Stimulated activated naive CD8-positive, alpha-beta T cell treated with anti-CD3 and anti-CD28 coated beads, Interleukin-15, Interleukin-2, amounts not matched to agents 100 U/mL and 50 U/mL, for 24 hours (primary cell): ENCODE measurements at regions not wholly inside any gene's neighbourhood (a gene's known extent, or its start where the extent isn't known, plus 50 kb on each side); places are given as distances from the start of the nearest gene placed in this dataset.
"Not testable (repeated sequence)": the region's sequence is repeated elsewhere in the genome, so short reads cannot be mapped to it uniquely, and the experiment has no call there.

ENCODE experiments used
- ATAC-seq: fragments of 150-1000 bp; cut with Tn5 transposase; one replicate; pipeline ENCODE4 v1.10.0; 2021
- DNase-seq: peaks from one replicate; pipeline ENCODE4 v3.0.0; 2021

DNA sequence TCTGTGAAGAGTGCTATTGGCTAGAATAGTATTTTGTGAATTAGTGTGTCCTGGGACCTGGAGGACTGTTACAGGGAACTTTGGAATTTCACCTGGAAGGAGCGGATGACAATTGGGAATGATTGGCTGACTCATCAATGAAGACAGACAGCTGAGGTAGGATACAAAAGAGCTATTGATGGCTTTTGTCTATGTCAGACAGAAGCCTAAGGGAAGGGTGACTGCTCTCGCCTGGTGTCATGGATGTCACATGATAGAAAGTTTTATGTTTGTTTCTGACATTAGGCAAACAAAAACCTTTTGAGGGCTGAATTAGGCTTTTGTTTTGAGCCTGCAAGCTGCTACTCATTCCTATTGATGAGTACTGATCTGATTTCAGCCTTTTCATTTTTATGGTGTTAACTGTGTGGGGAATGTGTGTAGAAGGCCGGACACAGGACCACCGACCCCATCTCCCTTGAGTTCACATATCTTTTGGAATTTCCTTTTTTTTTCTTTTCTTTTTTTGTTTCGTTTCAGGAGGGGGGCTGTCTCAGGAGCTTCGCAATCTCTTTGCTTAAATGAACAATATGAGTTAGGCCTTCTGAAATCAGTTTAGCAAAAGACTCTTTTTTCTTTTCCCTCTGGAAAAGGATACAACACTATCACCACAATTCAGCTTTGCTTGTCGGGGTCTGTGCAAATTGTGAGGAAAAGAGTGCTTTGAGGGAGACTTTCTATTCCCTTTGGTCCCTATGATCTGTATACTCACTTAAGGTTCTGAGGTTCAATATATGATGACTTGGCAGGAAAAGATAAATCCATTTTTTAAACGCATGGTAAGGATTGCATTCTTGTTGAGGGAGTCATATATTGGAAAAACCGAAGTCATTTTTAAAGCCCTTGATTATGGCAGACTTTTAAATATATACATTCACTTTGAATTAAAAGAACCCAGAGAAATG is 207.9 kb upstream of the FIGN start:
- DNase-seq (no peak), ATAC-seq (no peak)

DNA sequence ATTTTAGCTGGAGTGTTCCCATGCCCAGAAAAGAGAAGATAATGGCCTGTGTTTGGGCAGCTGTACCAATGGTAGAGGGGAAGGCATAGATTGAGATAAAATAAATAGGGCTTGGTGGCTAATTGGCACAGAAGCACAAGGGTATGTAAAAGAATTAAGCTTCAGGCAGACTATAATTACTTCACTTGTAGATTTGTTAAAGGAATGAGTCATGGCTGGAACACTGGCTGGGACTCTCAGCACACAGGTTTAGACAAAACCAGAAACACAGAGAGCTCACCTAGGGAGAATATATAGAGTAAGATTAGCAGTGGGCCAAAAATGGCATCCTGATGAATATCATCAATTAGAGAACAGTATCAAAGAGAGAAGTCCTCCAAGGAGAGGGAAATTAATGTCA is 198.3 kb upstream of the FIGN start:
- DNase-seq, result no peak
- no peak for ATAC-seq

DNA sequence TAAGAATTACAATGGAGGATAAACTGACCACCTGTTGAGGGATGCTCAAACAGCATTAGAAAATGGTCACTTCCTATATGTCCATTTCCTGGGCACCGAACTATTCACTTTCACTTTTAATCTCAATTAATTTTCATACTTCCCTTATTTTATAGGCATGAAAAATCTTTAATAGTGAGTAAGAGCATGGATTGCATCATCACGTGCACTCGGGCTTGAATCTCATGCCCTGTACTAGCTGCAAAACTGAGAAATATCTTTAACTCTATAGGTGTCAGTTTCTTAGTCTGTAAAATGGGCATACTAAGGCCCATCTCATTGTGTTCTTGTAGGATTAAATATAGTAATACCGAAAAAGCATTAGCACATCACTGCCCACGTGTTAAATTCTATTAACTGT is 183.9 kb upstream of the FIGN start:
- DNase-seq, result no peak
- no peak for ATAC-seq

DNA sequence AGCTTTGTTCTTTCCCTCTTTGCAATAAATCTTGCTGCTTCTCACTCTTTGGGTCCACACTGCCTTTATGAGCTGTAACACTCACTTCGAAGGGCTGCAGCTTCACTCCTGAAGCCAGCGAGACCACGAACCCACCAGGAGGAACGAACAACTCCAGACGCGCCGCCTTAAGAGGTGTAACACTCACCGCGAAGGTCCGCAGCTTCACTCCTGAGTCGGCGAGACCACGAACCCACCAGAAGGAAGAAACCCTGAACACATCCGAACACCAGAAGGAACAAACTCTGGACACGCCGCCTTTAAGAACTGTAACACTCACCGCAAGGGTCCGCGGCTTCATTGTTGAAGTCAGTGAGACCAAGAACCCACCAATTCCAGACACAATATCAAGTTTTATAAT is 178.7 kb upstream of the FIGN start:
- ATAC-seq, DNase-seq: not testable (repeated sequence)

DNA sequence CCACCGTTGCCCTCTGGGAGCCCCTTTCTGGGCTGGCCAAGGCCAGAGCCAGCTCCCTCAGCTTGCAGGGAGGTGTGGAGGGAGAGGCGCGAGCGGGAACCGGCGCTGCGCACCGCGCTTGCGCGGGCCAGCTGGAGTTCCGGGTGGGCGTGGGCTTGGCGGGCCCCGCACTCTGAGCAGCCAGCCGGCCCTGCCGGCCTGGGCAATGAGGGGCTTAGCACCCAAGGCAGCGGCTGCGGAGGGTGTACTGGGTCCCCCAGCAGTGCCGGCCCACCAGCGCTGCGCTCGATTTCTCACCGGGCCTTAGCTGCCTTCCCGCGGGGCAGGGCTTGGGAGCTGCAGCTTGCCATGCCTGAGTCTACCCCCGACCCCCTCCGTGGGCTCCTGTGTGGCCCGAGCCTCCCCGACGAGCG is 177.7 kb upstream of the FIGN start:
- not testable (repeated sequence) for ATAC-seq, DNase-seq

DNA sequence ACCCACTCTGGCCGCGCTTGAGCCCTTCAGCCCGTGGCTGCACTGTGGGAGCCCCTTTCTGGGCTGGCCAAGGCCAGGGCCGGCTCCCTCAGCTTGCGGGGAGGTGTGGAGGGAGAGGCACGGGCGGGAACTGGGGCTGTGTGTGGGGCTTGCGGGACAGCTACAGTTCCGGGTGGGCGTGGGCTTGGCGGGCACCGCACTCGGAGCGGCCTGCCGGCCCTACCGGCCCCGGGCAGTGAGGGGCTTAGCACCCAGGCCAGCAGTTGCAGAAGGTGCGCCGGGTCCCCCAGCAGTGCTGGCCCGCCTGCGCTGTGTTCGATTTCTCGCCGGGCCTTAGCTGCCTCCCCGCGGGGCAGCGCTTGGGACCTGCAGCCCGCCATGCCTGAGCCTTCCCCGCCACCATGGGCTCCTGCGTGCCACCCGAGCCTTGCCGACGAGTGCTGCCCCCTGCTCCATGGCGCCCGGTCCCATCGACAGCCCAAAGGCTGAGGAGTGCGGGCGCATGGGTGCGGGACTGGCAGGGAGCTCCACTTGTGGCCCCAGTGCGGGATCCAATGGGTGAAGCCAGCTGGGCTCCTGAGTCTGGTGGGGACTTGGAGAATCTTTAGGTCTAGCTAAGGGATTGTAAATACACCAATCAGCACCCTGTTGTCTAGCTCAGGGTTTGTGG is 173.7 kb upstream of the FIGN start:
- ATAC-seq, result no peak
- no peak for DNase-seq

DNA sequence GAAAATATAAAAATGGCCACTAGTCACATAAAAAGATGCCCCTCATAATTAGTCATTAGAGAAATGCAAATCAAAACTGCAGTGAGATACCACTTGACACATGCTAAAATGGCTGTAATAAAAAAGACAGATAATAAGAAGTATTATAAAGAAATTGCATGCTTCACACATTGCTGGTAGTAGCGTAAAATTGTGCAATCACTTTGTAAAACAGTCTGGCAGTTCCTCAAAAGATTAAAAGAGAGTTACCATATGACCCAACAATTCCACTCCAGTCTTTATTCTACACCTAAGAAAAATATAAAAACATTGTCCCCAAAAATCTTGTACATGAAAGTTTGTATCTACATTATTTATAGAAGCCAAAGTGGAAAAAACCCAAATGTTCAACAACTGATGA is 170.6 kb upstream of the FIGN start:
- DNase-seq, result no peak
- ATAC-seq, result no peak

DNA sequence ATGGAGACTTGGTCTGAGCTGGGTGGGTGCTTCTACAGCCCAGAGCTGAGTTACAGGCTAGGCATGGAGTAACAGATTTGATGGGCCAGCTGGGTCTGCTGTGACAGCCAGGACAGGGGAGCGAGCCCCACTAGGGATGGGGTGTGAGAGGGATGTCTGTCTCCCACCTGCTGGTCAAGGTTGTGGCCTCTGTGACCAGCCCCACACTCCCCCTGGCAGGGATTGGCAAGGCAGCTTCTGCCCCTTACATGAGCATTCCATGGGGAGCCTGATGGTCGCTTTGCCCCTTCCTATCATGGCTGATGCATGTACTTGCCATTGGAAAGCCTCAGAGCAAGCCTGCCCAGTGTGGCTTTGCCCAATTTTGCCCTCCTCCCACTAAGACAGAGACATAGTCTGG is 162.0 kb upstream of the FIGN start:
- no peak for DNase-seq
- ATAC-seq, result no peak

DNA sequence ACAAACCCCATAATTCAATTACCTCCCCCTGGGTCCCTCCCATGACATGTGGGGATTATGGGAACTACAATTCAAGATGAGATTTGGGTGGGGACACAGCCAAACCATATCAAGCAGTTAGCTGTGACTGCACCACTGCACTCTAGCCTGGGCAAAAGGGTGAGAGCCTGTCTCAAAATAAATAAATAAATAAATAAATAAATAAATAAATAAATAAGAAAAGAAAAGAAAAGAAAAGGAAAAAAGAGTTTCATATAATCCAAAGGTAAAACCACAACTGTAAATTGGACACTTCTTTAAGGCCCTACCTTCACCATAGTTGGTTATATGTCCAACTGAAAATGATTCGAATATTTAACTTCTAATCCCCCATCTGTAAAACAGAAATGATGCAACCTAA is 157.6 kb upstream of the FIGN start:
- not testable (repeated sequence) for ATAC-seq

DNA sequence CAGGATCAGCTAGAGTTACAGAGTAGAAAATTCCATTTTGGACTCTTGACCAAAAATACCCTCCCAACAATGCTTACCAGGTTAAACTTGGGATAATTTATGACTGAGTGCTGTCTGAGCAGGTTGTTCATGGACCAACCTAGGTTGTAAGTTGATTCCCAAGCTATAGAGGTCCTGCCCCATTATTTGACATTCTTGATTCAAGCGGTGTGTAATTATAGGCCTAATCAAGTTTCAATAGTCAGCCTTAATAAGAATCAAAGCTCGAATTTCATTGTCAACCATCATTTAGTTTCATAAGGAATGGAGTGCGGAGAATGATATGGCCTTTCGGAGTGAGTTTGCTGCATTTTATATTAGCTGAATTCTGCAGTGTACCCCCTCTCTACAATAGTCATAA is 152.8 kb upstream of the FIGN start:
- no peak for ATAC-seq
- no peak for DNase-seq

More for the DNA sequence above, 157.6 kb upstream of the FIGN start:
- DNase-seq, result not testable (repeated sequence)

DNA sequence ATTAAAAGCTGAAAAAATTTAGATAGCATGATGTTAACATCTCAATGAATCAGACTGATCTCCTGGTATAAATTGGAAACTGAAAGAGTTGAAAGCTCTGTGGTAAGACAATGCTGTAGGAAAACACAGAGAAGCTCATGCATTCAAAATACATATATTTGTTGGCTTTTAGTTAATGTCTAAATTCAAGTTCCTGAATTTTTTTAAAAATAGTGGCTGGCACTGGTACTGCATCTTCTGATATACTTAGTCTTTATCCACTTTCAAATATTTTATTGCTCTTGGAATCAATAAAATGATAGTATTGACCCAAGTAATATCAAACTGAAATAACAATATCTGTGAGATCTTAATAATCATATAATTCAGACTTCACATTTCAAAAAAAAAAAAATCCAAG is 151.4 kb upstream of the FIGN start:
- ATAC-seq (no peak), DNase-seq (no peak)

DNA sequence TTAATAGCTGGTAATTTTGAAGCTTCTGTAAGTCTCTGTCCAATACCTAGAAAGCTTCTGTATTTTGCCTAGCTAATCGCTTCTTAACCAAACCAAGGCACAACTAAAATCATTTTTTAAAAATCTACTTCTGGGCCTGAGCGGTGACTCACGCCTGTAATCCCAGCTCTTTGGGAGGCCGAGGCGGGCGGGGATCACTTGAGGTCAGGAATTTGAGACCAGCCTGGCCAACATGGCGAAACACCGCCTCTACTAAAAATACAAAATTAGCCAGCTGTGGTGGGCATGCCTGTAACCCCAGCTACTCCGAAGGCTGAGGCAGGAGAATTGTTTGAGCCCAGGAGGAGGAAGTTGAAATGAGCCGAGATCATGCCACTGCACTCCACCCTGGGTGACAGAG is 148.6 kb upstream of the FIGN start:
- DNase-seq (no peak), ATAC-seq (no peak)

DNA sequence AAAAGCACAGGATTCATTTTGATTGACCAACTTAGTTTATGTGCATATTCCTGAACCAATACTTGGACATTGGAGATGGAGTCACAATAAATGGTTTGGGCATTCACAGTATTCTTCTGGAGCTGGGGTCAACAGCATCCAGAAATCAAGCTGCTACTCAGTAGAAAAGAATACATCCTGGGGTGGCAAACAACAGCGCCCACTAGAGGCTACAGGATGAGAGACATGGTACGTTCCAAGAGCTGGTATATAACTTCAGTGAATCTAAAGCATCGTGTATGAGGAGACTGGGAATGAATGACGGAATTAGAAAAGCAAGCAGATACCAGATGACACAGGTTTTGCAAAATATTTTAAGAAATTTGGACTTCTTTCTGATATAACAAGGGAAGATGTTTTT is 142.9 kb upstream of the FIGN start:
- no peak for DNase-seq
- ATAC-seq, result no peak

DNA sequence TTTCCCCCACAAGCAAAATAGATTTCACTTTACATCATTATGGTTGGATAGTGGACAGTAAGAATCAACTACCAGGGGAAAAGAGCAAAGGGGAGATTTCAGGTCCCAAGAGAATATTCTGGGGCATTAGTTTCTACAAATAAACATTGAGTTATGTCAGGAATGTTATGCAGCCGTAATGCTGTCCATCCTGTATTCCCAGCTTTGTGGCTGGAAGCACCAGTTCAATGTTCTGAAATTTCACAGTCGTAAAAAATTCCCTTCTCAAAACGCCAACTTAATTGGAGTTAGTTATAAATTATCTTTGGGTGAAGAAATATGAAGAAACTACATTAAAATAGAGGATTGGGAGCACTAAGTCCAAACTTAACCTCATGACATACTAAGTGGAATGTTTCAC is 141.5 kb upstream of the FIGN start:
- DNase-seq, result no peak
- no peak for ATAC-seq

DNA sequence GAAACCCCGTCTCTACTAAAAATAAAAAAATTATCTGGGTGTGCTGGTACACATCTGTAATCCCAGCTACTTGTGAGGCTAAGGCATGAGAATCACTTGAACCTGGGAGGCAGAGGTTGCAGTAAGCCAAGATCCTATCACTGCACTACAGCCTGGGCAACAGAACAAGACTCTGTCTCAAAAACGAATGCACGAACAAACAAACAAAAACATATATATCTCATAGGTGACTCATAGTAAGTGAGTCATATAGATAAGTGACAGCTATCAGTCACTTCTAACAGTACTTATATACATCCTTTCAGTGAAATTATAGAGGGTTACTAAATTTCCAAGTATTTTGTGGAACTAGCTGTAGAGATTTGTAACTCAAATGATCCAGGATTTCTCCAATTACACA is 127.3 kb upstream of the FIGN start:
- no peak for ATAC-seq
- DNase-seq, result no peak

DNA sequence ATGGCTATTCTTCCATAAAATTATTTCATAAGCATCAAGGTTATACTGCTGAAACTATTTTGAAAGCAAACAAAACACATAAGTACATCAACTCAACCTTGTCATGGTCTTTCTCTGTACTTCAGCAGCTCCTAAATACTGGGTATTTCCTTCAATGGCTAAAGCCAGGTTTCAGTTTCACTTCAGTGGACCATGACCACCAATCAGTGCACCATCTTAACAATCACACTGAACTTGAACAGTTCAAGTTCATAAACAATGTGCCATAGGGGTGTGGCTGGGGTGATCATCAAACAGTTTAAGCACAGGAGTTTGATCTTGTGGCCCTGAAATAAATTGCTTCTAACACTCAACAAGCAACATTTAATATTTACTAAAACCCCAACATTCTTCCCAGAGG is 124.1 kb upstream of the FIGN start:
- no peak for DNase-seq

DNA sequence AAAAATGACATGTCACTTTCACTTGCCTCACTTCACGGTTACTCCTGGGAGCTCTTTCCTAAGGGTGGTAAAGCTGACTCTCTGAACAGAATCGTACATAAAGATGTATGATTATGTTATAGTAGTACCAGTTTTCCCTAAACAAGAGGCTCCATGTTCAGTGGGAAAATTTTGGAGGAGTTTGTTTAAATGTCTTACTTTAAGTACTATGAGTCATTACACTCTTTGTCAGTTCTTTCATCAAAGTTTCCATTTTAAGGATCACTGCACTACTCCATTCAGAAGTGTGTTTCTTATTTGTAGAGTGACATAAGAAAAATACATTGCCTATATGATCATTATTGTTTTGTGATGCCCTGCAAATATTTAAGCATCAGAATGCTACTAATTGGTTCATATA is 121.1 kb upstream of the FIGN start:
- DNase-seq (no peak), ATAC-seq (no peak)

More for the DNA sequence above, 124.1 kb upstream of the FIGN start:
- no peak for ATAC-seq

DNA sequence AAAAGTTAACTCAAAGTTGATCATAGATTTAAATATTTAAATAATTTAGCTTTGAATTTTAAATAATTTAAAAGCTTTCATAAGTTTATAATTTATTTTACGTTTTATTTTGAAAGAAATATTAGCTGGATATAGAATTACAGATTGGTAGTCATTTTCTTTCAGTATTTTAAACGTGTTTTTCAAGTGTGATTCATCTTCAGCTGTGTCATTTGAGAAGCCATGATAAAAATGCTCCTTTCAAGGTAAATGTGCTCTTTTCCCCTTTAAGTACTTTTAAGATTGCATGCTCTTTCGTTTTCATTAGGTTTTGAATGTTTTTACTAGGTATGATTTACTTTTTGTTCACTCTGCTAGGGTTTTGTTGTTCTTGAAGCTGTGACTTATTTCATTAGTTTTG is 116.8 kb upstream of the FIGN start:
- no peak for ATAC-seq
- DNase-seq, result no peak

DNA sequence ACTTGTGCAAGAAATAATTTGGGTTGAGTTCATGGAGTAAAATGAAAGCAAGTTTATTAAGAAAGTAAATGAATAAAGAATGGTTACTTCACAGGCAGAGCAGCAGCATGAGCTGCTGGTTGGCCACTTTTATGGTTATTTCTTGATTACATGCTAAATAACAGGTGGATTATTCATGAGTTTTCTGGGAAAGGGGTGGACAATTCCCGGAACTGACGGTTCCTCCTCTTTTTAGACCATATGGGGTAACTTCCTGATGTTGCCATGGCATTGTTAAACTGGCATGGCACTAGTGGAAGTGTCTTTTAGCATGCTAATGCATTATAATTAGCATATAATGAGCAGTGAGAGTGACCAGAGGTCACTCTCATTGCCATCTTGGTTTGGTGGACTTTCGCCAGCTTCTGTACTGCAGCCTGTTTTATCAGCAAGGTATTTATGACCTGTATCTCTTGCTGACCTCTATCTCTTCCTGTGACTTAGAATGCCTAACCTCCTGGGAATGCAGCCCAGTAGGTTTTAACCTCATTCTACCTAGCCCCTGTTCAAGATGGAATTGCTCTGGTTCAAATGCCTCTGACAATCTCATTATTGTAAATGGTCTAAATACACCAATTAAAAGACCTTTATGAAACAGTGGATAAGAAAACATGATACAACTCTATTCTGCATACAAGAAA is 114.1 kb upstream of the FIGN start:
- no peak for DNase-seq
- ATAC-seq, result no peak

DNA sequence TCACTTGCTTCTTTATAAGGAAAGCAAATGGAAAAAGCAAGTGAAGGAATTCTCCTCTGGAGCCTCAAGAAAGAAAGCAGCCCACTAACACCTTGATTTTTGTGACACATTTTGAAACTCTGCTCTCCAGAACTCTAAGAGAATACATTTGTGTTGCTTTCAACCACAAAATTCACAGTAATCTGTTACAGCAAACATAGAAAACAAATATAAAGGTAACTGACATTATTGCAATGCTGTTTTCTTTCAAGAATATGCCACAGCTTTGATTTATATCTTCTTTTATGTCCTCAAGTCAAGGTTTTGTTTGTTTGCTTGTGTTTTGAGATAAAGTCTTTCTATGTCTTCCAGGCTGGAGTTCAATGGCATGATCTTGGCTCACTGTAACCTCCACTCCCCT is 103.1 kb upstream of the FIGN start:
- DNase-seq (no peak), ATAC-seq (no peak)

DNA sequence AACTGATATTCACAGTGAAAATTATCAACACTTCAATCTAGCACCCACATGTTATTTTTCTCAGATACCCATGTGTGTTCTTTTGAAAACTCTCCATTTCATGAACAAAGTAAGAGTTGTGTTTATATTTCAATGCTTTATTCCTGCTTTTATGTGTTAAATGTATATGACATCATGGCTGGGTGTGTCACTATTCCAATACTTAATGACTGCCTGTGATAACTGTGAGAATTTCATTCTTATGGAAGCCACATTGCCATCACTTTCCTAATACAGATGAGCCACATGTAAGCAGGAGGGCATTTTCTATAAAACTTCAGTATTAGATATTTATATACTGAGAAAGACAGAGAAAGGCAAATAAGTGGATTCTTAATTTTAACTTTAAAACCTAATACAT is 100.4 kb upstream of the FIGN start:
- ATAC-seq (no peak), DNase-seq (no peak)

DNA sequence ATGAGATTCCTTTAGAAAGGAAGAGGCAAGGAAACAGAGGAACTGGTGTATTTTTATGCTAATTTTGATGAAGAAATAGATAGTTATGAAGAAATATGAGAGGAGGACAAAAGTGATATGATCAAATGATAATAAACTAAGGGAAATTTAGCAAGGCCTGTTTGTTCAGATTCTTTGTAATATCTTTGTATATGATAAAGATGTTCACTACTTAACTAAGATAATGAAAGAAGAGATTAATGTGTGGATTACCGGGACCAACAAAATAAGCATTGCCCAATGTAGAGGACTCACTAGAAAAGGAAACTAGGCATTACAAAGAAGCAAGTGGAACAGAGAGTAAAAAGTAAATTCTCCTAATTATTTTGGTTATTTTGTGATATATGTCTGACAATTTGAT is 99.0 kb upstream of the FIGN start:
- DNase-seq, result no peak
- ATAC-seq, result no peak

DNA sequence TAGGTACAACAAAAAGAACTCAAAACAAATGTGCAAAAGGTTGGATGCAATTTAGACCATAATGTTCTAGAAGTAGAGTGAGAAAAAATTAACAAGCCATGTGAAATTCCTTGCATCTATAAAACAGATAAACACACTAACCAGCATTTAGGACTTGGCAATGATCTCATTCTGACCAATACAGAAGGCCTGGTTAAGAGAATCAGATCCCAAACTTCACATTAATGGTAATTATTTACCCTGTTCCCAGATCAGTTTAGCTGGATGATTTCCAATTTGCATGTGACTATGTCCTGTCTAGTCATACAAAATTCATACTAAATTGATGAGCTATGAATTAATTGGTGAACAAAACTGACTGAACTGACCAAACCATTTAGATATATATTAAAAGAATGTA is 98.4 kb upstream of the FIGN start:
- no peak for DNase-seq
- ATAC-seq, result no peak
